ENCODE measurements at regions not wholly inside any gene's neighbourhood (a gene's known extent, or its start where the extent isn't known, plus 50 kb on each side); places are given as distances from the start of the nearest gene placed in this dataset.
"Not testable (repeated sequence)": the region's sequence is repeated elsewhere in the genome, so short reads cannot be mapped to it uniquely, and the experiment has no call there.

DNA sequence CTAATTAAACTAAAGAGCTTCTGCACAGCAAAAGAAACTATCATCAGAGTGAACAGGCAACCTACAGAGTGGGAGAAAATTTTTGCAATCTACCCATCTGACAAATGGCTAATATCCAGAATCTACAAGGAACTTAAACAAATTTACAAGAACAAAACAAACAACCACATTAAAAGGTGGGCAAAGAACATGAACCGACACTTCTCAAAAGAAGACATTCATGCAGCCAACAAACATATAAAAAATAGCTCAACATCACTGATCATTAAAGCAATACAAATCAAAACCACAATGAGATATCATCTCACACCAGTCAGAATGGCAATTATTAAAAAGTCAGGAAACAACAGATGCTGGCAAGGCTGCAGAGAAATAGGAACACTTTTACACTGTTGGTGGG lies 84.6 kb upstream of the PARP8 start:
- not testable (repeated sequence) for TF ChIP-seq POLR2A, POLR2AphosphoS5 (IDR thresholded peaks at IDR 0.05)
- TF ChIP-seq, protein P1, sequence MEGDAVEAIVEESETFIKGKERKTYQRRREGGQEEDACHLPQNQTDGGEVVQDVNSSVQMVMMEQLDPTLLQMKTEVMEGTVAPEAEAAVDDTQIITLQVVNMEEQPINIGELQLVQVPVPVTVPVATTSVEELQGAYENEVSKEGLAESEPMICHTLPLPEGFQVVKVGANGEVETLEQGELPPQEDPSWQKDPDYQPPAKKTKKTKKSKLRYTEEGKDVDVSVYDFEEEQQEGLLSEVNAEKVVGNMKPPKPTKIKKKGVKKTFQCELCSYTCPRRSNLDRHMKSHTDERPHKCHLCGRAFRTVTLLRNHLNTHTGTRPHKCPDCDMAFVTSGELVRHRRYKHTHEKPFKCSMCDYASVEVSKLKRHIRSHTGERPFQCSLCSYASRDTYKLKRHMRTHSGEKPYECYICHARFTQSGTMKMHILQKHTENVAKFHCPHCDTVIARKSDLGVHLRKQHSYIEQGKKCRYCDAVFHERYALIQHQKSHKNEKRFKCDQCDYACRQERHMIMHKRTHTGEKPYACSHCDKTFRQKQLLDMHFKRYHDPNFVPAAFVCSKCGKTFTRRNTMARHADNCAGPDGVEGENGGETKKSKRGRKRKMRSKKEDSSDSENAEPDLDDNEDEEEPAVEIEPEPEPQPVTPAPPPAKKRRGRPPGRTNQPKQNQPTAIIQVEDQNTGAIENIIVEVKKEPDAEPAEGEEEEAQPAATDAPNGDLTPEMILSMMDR (IDR thresholded peaks at IDR 0.05): not testable (repeated sequence)

Data from breast epithelium (tissue), 3 donors.